Activated CD4-positive, alpha-beta T cell treated with anti-CD3 and anti-CD28 coated beads, Interleukin-2, amount 50 U/mL, for 24 hours (primary cell): ENCODE measurements at regions not wholly inside any gene's neighbourhood (a gene's known extent, or its start where the extent isn't known, plus 50 kb on each side); places are given as distances from the start of the nearest gene placed in this dataset.
A peak's percentile ranks its signal among the peaks of the same experiment; 100 is the strongest.
"Not testable (repeated sequence)": the region's sequence is repeated elsewhere in the genome, so short reads cannot be mapped to it uniquely, and the experiment has no call there.

Source experiments
- DNase-seq, 2 donors: peaks; one replicate each; pipeline ENCODE4 v3.0.0-alpha.2; 2020; ENCODE audit warnings: low read depth in 1 of 2, low spot score in 1 of 2

GRCh38 chr15:58357529-58358476, 74.0 kb upstream of the LIPC start:
- peak in 1 of 2 donors; percentile 61 for DNase-seq

DNA sequence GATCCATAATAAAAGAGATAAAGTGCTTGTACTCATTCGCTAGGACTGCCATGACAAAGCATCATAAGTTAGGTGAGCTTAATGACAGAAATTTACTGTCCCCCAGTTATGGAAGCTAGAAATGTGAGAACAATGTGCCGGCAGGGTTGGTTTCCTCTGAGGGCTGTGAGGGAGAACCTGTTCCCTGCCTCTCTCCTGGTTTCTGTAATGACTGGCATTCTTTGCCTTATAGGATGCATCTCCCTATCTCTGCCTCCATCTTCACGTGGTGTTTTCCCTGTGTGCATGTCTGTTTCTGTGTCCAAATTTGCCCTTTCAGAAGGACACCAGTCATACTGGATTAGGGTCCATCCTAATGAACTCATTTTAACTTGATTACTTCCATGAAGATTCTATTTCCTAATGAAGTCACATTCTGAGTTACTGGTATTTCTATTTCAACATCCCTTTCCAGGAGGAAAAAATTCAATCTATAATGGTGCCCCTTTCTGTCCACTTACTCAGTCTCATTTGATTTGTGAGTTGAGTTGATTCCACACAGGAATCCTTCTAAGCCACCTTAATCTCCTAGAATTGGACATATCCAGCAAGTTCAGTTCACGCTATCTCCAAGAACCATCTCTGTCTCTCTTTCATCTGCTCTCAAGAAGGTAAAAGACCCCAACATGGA, 71.2 kb upstream of the LIPC start:
- no peak for DNase-seq

DNA sequence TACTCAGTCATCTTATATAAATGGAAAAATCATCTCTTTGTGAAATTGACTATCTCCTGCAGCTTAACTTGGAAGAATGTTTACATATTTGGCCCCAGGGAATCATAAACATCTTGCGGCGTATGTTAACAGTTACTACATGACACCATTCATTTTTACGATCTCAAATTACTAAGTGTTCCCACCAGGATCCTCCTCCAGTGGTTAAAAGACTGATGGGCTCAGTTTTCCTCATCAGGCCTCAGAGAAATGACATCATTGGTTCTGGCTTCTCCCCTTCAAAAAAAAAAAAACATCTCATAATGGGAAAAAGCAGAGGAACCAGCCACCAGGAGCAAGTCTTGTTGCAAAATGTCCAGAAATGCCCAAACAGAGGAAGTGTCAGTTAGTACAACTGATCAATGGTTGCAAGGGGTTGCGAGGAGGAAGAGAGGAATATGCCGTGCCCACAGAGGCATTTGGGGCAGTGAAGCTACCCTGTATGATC, 70.5 kb upstream of the LIPC start:
- no peak for DNase-seq

DNA sequence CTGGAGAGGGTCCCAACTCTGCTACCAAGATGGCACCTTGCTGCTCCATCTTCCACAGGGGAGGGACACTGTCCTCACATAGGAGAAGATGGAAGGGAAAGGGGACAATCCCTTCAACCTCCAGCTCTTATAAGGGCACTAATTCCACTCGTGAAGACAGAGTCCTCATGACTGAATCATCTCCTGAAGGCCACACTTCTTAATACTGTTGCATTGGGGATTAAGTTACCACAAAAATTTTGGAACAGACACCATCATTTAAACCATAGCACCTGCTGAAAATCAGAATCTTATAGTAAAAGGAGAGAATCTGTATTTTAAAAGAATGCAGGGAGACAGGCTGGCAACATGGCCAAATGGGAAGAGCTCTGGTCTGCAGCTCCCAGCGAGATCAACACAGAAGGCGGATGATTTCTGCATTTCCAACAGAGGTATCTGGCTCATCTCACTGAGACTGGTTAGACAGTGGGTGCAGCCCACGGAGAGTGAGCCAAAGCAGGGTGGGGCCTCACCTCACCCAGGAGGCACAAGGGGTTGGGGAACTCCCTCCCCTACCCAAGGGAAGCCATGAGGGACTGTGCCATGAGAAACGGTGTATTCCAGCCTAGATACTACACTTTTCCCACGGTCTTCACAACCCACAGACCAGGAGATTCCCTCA, 69.4 kb upstream of the LIPC start:
- DNase-seq: no peak

DNA sequence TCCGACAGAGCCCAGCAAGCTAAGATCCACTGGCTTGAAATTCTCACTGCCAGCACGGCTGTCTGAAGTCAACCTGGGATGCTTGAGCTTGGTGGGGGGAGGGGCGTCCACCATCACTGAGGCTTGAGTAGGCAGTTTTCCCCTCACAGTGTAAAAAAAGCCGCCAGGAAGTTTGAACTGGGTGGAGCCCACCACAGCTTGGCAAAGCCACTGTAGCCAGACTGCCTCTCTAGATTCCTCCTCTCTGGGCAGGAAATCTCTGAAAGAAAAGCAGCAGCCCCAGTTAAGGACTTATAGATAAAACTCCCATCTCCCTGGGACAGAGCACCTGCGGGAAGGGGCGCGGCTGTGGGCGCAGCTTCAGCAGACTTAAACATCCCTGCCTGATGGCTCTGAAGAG, 68.7 kb upstream of the LIPC start:
- DNase-seq: not testable (repeated sequence)

DNA sequence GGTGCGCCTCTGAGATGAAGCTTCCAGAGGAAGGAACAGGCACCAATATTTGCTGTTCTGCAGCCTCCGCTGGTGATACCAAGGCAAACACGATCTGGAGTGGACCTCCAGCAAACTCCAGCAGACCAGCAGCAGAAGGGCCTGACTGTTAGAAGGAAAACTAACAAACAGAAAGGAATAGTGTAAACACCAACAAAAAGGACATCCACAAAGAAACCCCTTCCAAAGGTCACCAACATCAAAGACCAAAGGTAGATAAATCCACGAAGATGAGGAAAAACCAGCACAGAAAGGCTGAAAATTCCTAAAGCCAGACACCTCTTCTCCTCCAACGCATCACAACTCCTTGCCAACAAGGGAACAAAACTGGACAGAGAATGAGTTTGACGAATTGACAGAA, 68.1 kb upstream of the LIPC start:
- DNase-seq: not testable (repeated sequence)

- DNase-seq: not testable (repeated sequence)
These were observed 66.7 kb upstream of the LIPC start for GRCh38 chr15:58365098-58365497.

DNA sequence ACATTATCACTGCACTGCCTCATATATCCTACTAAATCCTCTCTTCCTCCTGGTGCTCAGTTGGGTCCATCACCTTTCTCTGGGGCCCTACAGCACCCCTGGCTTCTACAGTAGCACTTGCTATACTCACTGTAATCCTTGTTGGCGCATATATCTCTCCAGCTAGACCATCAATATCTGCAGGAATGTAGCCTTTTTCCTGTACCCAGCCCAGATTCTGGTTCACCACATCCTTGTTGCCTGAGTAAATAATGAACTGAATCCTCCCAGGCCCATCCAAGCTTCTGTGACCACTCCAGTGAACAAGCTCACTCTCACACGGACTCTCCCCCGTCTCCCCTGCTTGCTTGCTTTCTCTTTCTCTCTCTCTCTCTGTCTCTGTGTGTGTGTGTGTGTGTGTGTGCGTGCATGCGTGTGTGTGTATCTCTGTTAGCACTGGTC, 62.5 kb upstream of the LIPC start:
- DNase-seq: no peak

DNA sequence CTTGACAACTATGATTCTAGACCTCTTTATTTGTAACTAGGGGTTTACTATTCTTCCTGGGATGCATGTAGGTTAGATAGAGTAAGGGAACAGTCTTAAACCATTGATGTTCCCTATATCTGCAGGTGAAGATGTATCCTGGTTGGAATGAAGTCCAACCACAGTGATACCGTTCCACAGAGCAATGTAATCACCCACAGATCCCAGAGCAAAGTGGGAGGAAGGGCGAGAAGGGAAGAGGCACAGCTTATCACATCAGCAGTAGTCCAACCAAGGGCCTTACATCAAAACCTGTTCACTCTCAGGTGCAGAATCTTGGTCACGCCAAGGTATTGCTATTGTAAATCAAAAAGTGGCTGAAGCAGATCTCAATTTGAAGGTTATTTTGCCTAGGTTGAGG, 61.8 kb upstream of the LIPC start:
- DNase-seq: no peak

DNA sequence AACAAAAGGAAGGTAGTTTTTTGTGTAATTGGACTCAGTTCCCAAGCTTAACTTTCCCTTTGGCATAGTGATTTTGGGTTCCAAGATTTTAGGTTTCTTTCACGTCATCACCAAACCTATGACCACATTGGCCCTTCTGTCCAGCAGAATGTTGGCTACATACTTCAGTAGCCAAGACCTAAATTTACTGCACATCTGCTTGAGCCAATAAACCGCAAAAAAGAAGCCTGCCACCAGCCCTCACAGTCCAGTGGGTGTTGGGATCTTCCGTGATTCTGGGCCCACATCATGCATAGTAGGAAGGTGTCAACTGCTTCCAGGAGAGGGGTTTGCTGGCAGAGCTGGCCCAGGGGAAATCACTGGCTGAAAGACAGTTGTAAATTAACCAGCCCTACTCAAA, 57.6 kb upstream of the LIPC start:
- DNase-seq: no peak

DNA sequence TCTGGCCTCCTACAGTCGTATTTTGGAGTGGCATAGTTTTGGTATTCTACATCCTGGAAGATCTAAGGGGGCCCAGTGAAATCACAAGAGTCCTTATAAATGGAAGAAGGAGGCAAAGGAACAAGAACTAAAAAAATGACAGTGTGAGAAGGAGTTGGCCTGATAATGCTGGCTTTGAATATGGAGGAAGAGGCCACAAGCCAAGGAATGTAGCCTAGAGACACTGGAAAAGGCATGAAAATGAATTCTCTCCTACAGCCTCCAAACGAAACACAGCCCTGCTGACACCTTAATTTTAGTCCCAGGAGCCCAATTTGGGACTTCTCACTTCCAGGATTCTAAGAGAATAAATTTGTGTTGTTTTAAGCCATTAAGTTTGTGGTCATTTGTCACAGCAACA, 54.6 kb upstream of the LIPC start:
- DNase-seq: no peak

GRCh38 chr15:58378241-58379085, 53.3 kb upstream of the LIPC start:
- no peak for DNase-seq

GRCh38 chr15:58379454-58379853, 52.3 kb upstream of the LIPC start:
- DNase-seq: not testable (repeated sequence)

GRCh38 chr15:58380280-58380945, 51.4 kb upstream of the LIPC start:
- DNase-seq: no peak

DNA sequence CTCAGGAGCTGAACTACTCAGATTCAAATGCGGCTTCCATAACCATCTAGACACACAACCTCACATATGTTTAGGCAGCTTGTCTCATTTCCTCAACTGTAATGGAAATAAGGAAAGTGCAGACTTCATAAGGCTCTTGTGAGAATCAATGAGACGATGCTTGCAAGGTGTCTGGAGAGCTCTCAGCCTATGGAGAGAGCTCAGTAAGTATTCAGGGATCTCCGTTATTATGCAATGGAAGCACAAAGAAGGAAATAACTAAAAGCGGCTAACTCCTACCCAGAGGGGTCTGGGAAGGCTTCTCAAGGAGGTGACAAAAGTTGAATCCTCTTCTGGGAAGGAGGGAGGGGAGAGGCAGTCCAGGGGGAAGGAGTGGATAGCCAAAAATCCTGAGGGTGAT, 50.1 kb upstream of the LIPC start:
- no peak for DNase-seq
